MM.1S (cell line): ENCODE measurements at regions not wholly inside any gene's neighbourhood (a gene's known extent, or its start where the extent isn't known, plus 50 kb on each side); places are given as distances from the start of the nearest gene placed in this dataset.

Experiments
- DNase-seq: peaks from one replicate; pipeline ENCODE4 v3.0.0-alpha.2; 2015
- H2AFZ ChIP-seq: fragments of 300-600 bp; sonication (generic); 2 replicates; pipeline ENCODE4 v1.6.0; 2016; ENCODE audit warnings: antibody characterized with exemption, low read length
- H3F3A ChIP-seq: fragments of 300-600 bp; sonication (generic); 2 replicates; pipeline ENCODE4 v1.6.1; 2016; ENCODE audit warnings: mild to moderate bottlenecking, antibody characterized with exemption, low read length, moderate library complexity, mixed read lengths; ENCODE audit not compliant: insufficient read depth
- H3K27ac ChIP-seq: fragments of 300-600 bp; sonication (generic); 2 replicates; pipeline ENCODE4 v1.5.1; 2016; ENCODE audit warnings: mild to moderate bottlenecking, low read length
- H3K27me3 ChIP-seq: fragments of 300-600 bp; sonication (generic); replicated peaks from 2 replicates; pipeline ENCODE4 v1.6.0; 2016; ENCODE audit warnings: low read length; ENCODE audit not compliant: insufficient read depth
- H3K36me3 ChIP-seq: fragments of 300-600 bp; sonication (generic); replicated peaks from 2 replicates; pipeline ENCODE4 v1.6.1; 2016; ENCODE audit warnings: mild to moderate bottlenecking, low read length, mixed read lengths; ENCODE audit not compliant: insufficient read depth
- H3K4me1 ChIP-seq: fragments of 300-600 bp; sonication (generic); 2 replicates; pipeline ENCODE4 v1.6.1; 2016; ENCODE audit warnings: low read length, mixed read lengths
- H3K4me2 ChIP-seq: fragments of 300-600 bp; sonication (generic); 2 replicates; pipeline ENCODE4 v1.6.0; 2016; ENCODE audit warnings: low read depth, low read length
- H3K4me3 ChIP-seq: fragments of 300-600 bp; sonication (generic); 2 replicates; pipeline ENCODE4 v1.5.1; 2016; ENCODE audit warnings: low read length, mixed read lengths
- H3K79me2 ChIP-seq: fragments of 300-600 bp; sonication (generic); 2 replicates; pipeline ENCODE4 v1.6.1; 2016; ENCODE audit warnings: mixed run types, low read length, mixed read lengths
- H3K9ac ChIP-seq: fragments of 300-600 bp; sonication (generic); 2 replicates; pipeline ENCODE4 v1.6.1; 2016; ENCODE audit warnings: low read length, mixed read lengths
- H3K9me2 ChIP-seq: fragments of 300-600 bp; sonication (generic); replicated peaks from 2 replicates; pipeline ENCODE4 v1.6.1; 2016; ENCODE audit warnings: mild to moderate bottlenecking, low read length, mixed read lengths; ENCODE audit not compliant: insufficient read depth
- H3K9me3 ChIP-seq: fragments of 300-600 bp; sonication (generic); replicated peaks from 2 replicates; pipeline ENCODE4 v1.6.1; 2016; ENCODE audit warnings: mild to moderate bottlenecking, low read length, mixed read lengths; ENCODE audit not compliant: insufficient read depth
- H4K20me1 ChIP-seq: fragments of 300-600 bp; sonication (generic); 2 replicates; pipeline ENCODE4 v1.6.1; 2016; ENCODE audit warnings: mild to moderate bottlenecking, low read length, moderate library complexity, mixed read lengths; ENCODE audit not compliant: insufficient read depth
- CTCF ChIP-seq: fragments of 300-600 bp; sonication (generic); IDR thresholded peaks from 2 replicates; pipeline ENCODE4 v1.5.1; 2016; ENCODE audit warnings: antibody characterized with exemption, low read length, mixed read lengths
- EZH2 ChIP-seq: fragments of 300-600 bp; sonication (generic); optimal IDR thresholded peaks from 2 replicates; pipeline ENCODE3; 2017; ENCODE audit warnings: low read depth, mild to moderate bottlenecking, antibody characterized with exemption, low read length, mixed read lengths
- EZH2phosphoT487 ChIP-seq: fragments of 300-600 bp; sonication (generic); IDR thresholded peaks from 2 replicates; pipeline ENCODE4 v1.6.1; 2018; ENCODE audit warnings: antibody characterized with exemption, low read length

- H3K27ac ChIP-seq, result no peak overlapping the region
- H3K27me3 ChIP-seq, result no peaks in the 10 kb centered on the region
- no peaks in the 10 kb centered on the region for H3K9me2 ChIP-seq
- H3K4me3 ChIP-seq, result no peak overlapping the region
- no peaks in the 10 kb centered on the region for H3K9me3 ChIP-seq
- TF ChIP-seq EZH2phosphoT487, result no peak
- TF ChIP-seq CTCF, result no peak
- TF ChIP-seq EZH2, result no peak
- DNase-seq, result no peak
- no peak overlapping the region for H3K4me2 ChIP-seq
- no peaks in the 10 kb centered on the region for H4K20me1 ChIP-seq
- no peaks in the 10 kb centered on the region for H3K79me2 ChIP-seq
- H3F3A ChIP-seq, result no peaks in the 10 kb centered on the region
- H3K4me1 ChIP-seq, result no peaks in the 10 kb centered on the region
- no peaks in the 10 kb centered on the region for H3K36me3 ChIP-seq
- no peak overlapping the region for H3K9ac ChIP-seq
- no peak overlapping the region for H2AFZ ChIP-seq
Observed at GRCh38 chrX:793216-793770, 162.7 kb downstream of the SHOX start.

- no peaks in the 10 kb centered on the region for H3K27me3 ChIP-seq
- no peak overlapping the region for H3K4me2 ChIP-seq
- no peaks in the 10 kb centered on the region for H3K79me2 ChIP-seq
- H3K27ac ChIP-seq, result no peak overlapping the region
- H3K36me3 ChIP-seq, result no peaks in the 10 kb centered on the region
- no peaks in the 10 kb centered on the region for H3K9me3 ChIP-seq
- no peaks in the 10 kb centered on the region for H3K4me1 ChIP-seq
- no peak overlapping the region for H2AFZ ChIP-seq
- DNase-seq, result no peak
- H3K4me3 ChIP-seq, result no peak overlapping the region
- no peaks in the 10 kb centered on the region for H3K9me2 ChIP-seq
- no peaks in the 10 kb centered on the region for H4K20me1 ChIP-seq
- no peak overlapping the region for H3K9ac ChIP-seq
- H3F3A ChIP-seq, result no peaks in the 10 kb centered on the region
- no peak for TF ChIP-seq EZH2
- no peak for TF ChIP-seq EZH2phosphoT487
- TF ChIP-seq CTCF, result no peak
Observed at GRCh38 chrX:791479-792034, 161.0 kb downstream of the SHOX start.

GRCh38 chrX:790783-791360 is 160.3 kb downstream of the SHOX start:
- H3K4me2 ChIP-seq, result no peak overlapping the region
- H3K36me3 ChIP-seq, result no peaks in the 10 kb centered on the region
- H3K9me2 ChIP-seq, result no peaks in the 10 kb centered on the region
- H3K27ac ChIP-seq, result no peak overlapping the region
- H4K20me1 ChIP-seq, result no peaks in the 10 kb centered on the region
- H3K9me3 ChIP-seq, result no peaks in the 10 kb centered on the region
- H3F3A ChIP-seq, result no peaks in the 10 kb centered on the region
- H2AFZ ChIP-seq, result no peak overlapping the region
- TF ChIP-seq CTCF (no peak), EZH2phosphoT487 (no peak), EZH2 (no peak)
- H3K27me3 ChIP-seq, result no peaks in the 10 kb centered on the region
- DNase-seq, result no peak
- H3K4me1 ChIP-seq, result no peaks in the 10 kb centered on the region
- H3K79me2 ChIP-seq, result no peaks in the 10 kb centered on the region
- H3K4me3 ChIP-seq, result no peak overlapping the region
- no peak overlapping the region for H3K9ac ChIP-seq
